Adrenal gland (tissue), 5 donors: ENCODE measurements at regions not wholly inside any gene's neighbourhood (a gene's known extent, or its start where the extent isn't known, plus 50 kb on each side); places are given as distances from the start of the nearest gene placed in this dataset.

Experiments used
- CTCF ChIP-seq, 6 experiments: fragments of 450-650 bp in 4 of 6; fragments of 200-600 bp in 2 of 6; sonication (generic) in 1 of 6; IDR thresholded peaks; 1 replicate in 5 of 6; 2 replicates in 1 of 6; pipeline versions ENCODE4 v1.5.1 to v1.8.0; 2016 to 2021; ENCODE audit warnings: antibody characterized with exemption in 6 of 6, mild to moderate bottlenecking in 2 of 6, moderate library complexity in 1 of 6
- POLR2A ChIP-seq, 2 donors: fragments of 450-650 bp; IDR thresholded peaks; one replicate each; pipeline ENCODE4 v1.6.1; 2017; ENCODE audit warnings: antibody characterized with exemption in 2 of 2, mild to moderate bottlenecking in 2 of 2, moderate library complexity in 1 of 2
- donor health status: DM: no; HTN: no; CAD: no.

GRCh38 chr10:29068302-29068701 lies 220.6 kb upstream of the LYZL1 start:
- TF ChIP-seq CTCF (IDR thresholded peaks at IDR 0.05) (no peak), POLR2A (IDR thresholded peaks at IDR 0.05) (no peak)
